Stimulated activated CD4-positive, alpha-beta T cell treated with anti-CD3 and anti-CD28 coated beads, Interleukin-15, amount 100 ng/mL, for 48 hours (primary cell): ENCODE measurements at regions not wholly inside any gene's neighbourhood (a gene's known extent, or its start where the extent isn't known, plus 50 kb on each side); places are given as distances from the start of the nearest gene placed in this dataset.
A peak's percentile ranks its signal among the peaks of the same experiment; 100 is the strongest.

Source experiments
- DNase-seq, 2 donors: peaks; one replicate each; pipeline ENCODE4 v3.0.0-alpha.2; 2020; ENCODE audit warnings: low read depth in 2 of 2

DNA sequence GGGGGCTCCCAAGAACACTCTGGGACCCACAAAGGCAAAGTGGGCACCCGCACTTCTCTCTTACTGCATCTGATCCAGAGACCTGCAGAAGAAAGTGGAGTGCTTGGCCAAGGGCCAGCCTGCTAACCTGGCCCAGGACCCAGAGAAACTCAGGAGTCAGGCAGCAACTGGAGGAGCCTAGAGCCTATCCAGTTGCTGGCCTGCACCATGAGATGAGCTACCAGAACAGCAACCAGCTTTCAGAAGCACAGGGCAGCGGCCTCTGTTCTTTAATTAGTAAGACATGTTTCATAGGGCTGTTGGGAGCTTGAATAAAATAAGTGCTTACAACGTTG lies 298.3 kb downstream of the GADD45G start:
- no peak for DNase-seq

GRCh38 chr9:89905606-89906338 lies 301.0 kb downstream of the GADD45G start:
- no peak for DNase-seq

- DNase-seq, result no peak
Observed at GRCh38 chr9:89911721-89912604, 307.2 kb downstream of the GADD45G start.

- DNase-seq, result no peak
Observed at GRCh38 chr9:89912605-89912953, 307.8 kb downstream of the GADD45G start.

GRCh38 chr9:89915187-89915586 lies 310.4 kb downstream of the GADD45G start:
- DNase-seq, result no peak

GRCh38 chr9:89916001-89916597 lies 311.3 kb downstream of the GADD45G start:
- DNase-seq, result no peak

- no peak for DNase-seq
Observed at GRCh38 chr9:89917861-89918260, 313.0 kb downstream of the GADD45G start.

- peak; percentile 11 to 40 for DNase-seq
Observed at GRCh38 chr9:89919171-89919681, 314.4 kb downstream of the GADD45G start.

GRCh38 chr9:89920131-89920530 lies 315.3 kb downstream of the GADD45G start:
- DNase-seq, result no peak

DNA sequence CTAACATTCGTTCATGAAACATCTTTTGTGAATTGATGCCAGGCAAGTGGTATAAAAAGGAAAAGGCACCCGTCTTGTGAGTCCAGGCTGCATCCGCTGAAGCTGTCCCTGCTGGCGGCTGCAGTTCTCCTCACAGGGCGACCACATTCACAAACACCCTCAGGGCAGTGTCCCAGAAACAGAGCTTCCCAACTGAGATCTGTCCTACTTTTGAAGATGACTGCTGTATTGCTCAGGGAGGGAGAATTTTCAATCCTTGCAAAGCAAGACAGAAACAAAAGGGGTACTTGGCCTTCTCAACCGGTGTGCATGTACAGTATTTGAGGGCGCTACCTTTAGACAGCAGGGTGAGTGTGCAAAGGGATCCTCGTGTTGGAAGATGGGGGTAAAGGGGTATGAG lies 316.1 kb downstream of the GADD45G start:
- DNase-seq, result no peak

DNA sequence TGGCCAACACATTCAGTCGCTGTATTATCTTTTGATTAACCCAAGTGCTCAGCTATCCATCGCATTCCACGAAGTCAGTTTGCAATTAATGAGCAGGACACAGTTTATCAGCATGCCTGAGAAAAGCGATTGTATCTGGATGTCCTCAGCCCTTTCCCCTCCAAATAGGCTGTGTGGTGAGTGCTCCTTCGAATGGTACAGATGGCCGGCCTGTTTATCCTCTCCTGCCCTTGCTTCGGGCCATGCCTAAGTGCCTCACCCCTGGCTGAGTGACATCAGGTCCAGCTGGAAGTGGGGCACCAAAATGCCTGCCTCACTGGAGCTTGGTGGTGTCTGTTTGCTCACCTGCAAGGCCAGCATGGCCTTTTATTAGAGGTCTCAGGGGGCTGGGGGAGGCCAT lies 317.3 kb downstream of the GADD45G start:
- no peak for DNase-seq

GRCh38 chr9:89923174-89923573 lies 318.4 kb downstream of the GADD45G start:
- DNase-seq, result no peak

DNA sequence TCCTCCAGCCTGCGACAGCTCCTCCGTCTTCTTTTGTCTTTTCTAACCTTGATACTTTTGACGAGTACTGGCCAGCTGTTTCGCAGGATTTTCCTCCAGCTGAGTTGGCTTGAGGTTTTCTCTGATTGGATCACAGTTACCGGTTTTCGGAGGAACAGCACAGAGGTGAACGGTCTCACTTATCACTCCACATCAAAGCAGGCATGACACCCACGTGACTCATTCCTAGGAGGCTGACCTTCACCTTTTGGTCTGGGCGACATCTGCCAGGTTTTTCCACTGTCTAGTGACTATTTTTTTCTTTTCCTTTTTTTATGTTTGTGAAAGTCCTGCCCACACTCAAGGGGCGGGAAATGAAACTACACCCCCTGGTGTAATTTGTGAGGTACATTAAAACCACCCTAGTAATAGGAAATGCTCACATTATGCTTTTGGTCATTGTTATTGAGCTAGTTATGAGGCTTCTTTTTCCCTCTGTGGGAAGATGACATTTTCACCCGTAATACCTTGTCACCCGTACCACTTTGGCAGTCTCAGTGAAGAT lies 319.2 kb downstream of the GADD45G start:
- DNase-seq, result peak; percentile 59 to 74

DNA sequence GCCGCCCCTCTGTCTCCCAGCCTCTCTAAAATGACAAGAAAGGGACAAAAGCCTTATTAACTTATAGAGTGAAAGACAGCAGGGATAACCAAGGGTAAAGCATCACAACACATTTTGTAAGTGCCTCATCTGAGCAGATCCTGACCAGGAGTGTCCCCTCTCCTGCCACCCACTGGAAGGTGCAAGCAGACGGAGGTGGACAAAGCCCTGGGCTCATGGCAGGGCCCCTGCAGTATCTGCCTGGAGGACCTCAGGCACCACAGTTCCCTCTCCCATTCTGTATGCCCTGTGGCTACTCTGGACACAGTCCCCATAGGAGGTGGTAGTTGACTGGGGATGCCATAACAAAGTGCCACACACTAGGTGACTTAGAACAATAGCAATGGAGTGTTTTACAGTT lies 319.8 kb downstream of the GADD45G start:
- DNase-seq, result no peak

- DNase-seq, result no peak
Observed at GRCh38 chr9:89926167-89926566, 321.4 kb downstream of the GADD45G start.

DNA sequence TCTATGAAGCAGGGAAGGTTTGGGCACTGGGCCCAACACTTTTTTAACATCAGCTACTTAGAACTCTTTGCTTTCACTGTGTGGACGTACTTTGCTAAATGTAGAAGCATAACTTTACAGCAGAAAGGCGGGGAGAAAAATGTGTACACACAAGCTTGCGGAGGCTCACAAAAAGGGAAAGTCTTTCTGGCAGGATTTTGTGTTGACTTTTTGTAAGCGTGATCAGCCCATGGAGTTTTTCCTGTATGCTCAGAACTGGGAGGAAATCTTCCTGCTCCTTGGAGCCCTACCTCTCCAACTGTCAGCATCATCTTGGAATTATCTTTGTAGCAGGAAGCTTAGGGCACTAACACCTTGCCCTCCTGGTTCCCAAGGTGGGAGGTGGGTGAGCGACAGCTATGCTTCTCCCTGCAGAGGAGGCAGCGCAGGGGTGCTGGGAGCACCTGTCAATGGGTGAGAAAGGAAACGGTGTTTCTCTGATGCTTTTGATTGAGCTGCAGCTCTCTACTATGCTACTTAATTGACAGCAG lies 321.9 kb downstream of the GADD45G start:
- no peak for DNase-seq

DNA sequence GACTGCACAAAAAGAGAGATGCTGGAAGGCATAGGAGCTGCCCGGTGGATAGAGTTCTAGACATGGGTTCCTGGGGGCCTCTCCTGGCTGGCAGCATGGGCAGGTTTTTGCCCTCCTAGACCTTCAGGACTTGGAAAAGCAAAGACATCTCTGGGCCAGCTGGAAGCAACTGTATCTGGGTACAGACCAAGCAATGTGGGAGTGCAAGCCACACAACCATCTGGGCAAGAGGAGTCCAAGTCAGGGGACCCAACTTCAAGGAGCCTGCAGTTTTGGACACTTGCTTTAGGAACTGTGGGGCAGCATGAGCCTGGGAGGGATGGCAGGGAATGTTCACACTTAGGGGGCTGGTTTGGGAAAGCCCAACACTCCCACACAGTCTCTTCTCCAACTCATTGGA lies 323.3 kb downstream of the GADD45G start:
- DNase-seq, result no peak

DNA sequence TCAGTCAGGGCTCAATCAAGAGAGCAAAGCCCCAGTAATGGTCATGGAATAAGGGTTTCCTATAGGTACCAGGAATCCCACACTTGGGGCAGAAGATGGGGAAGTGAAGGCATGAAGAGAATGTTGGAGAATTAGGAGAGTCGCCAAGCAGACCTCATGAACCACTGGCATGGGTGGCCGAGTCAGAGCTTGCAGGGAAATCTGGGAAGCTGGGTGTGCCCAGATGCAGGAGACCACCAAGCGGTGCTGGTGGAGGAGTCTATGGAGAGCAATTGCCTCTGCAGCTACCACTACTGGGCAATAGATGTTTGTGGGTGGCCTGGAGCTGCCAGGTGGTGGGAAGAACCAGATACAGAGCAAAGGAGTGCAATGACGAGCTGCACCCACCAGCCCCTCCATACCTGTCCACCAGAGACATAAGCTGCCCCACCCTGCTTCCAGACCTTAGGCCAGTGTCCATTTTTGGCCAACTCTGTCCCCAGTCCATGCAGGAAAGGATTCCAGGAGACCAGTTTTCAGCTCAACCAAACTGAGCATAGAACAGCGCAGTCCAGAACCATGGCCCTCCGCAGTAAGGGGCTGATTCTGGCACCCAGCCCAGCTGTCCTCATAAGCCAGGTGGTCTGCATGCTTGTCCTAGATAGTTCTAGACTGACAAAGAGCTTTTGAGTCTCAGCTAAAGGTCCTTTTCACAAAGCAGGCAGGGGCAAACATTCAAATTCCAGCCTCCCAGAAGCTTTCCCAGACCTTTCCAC lies 323.9 kb downstream of the GADD45G start:
- no peak for DNase-seq

GRCh38 chr9:89929315-89929672 lies 324.5 kb downstream of the GADD45G start:
- no peak for DNase-seq

DNA sequence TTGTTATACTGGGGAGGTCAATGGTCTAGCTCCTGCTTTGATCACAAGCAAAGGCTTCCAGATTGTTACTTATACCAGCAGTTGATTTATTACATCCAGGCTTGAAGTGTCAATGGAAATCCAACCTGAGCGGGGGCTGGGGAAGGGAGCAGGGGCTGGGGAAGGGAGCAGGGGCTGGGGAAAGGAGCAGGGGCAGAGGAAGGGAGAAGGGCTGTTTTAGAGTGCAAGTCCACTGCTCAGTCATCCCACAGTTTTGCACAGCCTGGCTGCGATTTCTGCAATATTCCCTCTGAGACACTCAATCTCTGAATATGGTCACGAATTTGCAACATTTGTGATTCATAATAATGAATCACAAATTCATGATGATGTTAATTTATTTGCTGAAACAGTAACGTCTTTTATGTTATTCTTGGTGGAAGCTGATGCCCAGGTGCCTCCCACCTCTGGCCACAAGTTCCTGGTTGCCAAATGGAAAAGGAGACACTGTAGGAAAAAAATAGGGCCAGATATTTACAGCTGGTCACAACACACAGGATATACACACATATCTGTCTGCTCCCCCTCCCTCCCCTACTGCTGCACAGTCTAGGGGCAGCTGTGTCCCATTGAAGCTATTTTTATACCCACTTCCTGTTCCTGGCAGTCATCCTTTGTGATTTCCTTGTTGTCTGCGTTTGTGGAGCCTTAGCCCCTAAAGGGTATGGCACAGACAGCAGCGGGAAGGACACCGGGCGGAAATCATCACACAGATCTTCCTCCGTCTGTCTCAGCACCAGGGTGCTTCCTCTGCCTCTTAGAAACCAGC lies 325.1 kb downstream of the GADD45G start:
- DNase-seq, result no peak

GRCh38 chr9:89933578-89933977 lies 328.8 kb downstream of the GADD45G start:
- DNase-seq, result no peak
